Right lobe of liver (tissue), 6 donors: ENCODE measurements at regions not wholly inside any gene's neighbourhood (a gene's known extent, or its start where the extent isn't known, plus 50 kb on each side); places are given as distances from the start of the nearest gene placed in this dataset.
"Not testable (repeated sequence)": the region's sequence is repeated elsewhere in the genome, so short reads cannot be mapped to it uniquely, and the experiment has no call there.

ENCODE experiments used
- ATAC-seq, 4 donors: fragments of 200-7000 bp; cut with Tn5 transposase; one replicate each; pipeline ENCODE4 v1.9.1; 2020; ENCODE audit warnings: mild to moderate bottlenecking in 4 of 4, moderate library complexity in 4 of 4
- DNase-seq, 3 donors: peaks; one replicate each; pipeline ENCODE4 v3.0.0-alpha.2; 2020
- H3K27ac ChIP-seq, 3 donors: fragments of 200-600 bp; one replicate each; pipeline ENCODE4 v1.8.0; 2022
- H3K27me3 ChIP-seq, 2 donors: fragments of 200-600 bp; one replicate each; pipeline ENCODE4 v1.8.0; 2022
- H3K36me3 ChIP-seq, 4 donors: fragments of 200-600 bp; sonication (generic) in 1 of 4; one replicate each; pipeline versions ENCODE4 v1.5.1 to v1.8.0; 2017 to 2022; ENCODE audit warnings: control low read depth in 1 of 4
- H3K4me1 ChIP-seq, 4 donors: fragments of 200-600 bp; sonication (generic) in 1 of 4; one replicate each; pipeline versions ENCODE4 v1.5.1 to v1.8.0; 2017 to 2022; ENCODE audit warnings: control low read depth in 1 of 4
- H3K4me3 ChIP-seq, 3 donors: fragments of 200-600 bp; one replicate each; pipeline ENCODE4 v1.8.0; 2022
- H3K9me3 ChIP-seq, 4 donors: fragments of 200-600 bp; sonication (generic) in 1 of 4; one replicate each; pipeline versions ENCODE4 v1.5.1 to v1.8.0; 2017 to 2022; ENCODE audit warnings: control low read depth in 1 of 4
- CTCF ChIP-seq, 4 donors: fragments of 200-600 bp in 3 of 4; fragments of 450-650 bp in 1 of 4; IDR thresholded peaks; one replicate each; pipeline versions ENCODE4 v1.5.1 to v1.8.0; 2016 to 2022; ENCODE audit warnings: antibody characterized with exemption in 4 of 4, mild to moderate bottlenecking in 2 of 4
- POLR2A ChIP-seq: fragments of 450-650 bp; IDR thresholded peaks from one replicate; pipeline ENCODE4 v1.6.1; 2017; ENCODE audit warnings: antibody characterized with exemption, mild to moderate bottlenecking
- WGBS: methylation state at CpG from one replicate; pipeline ENCODE4 v1.1.6; 2018; ENCODE audit warnings: low coverage, low lambda C conversion rate; ENCODE audit not compliant: insufficient coverage; ENCODE audit errors: missing lambda C conversion rate; 5-methylcytosine and 5-hydroxymethylcytosine counted together
- intact Hi-C, 2 donors: fragments of 100-400 bp; cut with DNase I; formaldehyde crosslinking; loops; one replicate each; pipeline versions ENCODE4 v1.11.2 to v1.14.1; 2022
- donor health status: DM: no; HTN: yes; CAD: no.
- donor health status: DM: no; HTN: no; CAD: no.
- donor health status: DM: no; HTN: no; CAD: no.
- donor health status: DM: no; HTN: yes; CAD: no.
- donor health status: DM: no; HTN: yes; CAD: no.

- H3K4me1 ChIP-seq, result peaks cover 0 to 11% (median 0%) of the 10 kb centered on the region in 4 donors
- H3K9me3 ChIP-seq, result no peaks in the 10 kb centered on the region
- TF ChIP-seq POLR2A (no peak), CTCF (IDR thresholded peaks at IDR 0.05) (no peak)
- H3K27ac ChIP-seq, result no peak overlapping the region
- H3K27me3 ChIP-seq, result no peaks in the 10 kb centered on the region
- DNase-seq (no peak), ATAC-seq (peak in 1 of 4 donors; percentile 28)
- WGBS, result 94% methylated on average over 3 of the region's 15 CpGs
- no peaks in the 10 kb centered on the region for H3K36me3 ChIP-seq
- intact Hi-C loops, result no loop called here
- H3K4me3 ChIP-seq, result no peak overlapping the region
Observed at GRCh38 chr5:110872200-110872599, 133.4 kb downstream of the SLC25A46 start.

DNA sequence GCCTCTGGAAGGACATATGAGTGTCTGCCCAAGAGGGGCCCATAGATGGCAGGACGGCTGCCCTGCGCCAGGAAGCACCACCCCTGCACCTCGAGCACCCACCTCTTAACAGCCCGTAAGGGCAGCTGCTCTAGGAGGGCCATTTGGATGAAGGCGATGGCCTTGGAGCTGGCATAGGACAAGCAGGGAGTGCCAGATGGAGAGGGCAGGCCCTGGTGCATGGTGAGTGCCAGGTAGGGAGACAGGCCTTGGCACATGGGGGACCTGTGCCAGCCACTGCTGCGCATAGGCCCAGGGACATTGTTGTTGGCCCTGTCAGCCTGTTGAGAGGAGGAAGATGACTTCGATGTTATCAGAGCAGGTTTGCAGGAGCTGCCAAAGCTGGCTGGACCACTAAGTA is 134.2 kb downstream of the SLC25A46 start:
- H3K27me3 ChIP-seq, result no peaks in the 10 kb centered on the region
- no peak overlapping the region for H3K27ac ChIP-seq
- TF ChIP-seq POLR2A (no peak), CTCF (IDR thresholded peaks at IDR 0.05) (no peak)
- WGBS, result 100% methylated on average over 2 of the region's 7 CpGs
- H3K4me3 ChIP-seq, result no peak overlapping the region
- H3K9me3 ChIP-seq, result no peaks in the 10 kb centered on the region
- intact Hi-C loops, result no loop called here
- ATAC-seq (peak in 1 of 4 donors; percentile 13), DNase-seq (no peak)
- H3K36me3 ChIP-seq, result no peaks in the 10 kb centered on the region
- peaks cover 0 to 11% (median 0%) of the 10 kb centered on the region in 4 donors for H3K4me1 ChIP-seq

DNA sequence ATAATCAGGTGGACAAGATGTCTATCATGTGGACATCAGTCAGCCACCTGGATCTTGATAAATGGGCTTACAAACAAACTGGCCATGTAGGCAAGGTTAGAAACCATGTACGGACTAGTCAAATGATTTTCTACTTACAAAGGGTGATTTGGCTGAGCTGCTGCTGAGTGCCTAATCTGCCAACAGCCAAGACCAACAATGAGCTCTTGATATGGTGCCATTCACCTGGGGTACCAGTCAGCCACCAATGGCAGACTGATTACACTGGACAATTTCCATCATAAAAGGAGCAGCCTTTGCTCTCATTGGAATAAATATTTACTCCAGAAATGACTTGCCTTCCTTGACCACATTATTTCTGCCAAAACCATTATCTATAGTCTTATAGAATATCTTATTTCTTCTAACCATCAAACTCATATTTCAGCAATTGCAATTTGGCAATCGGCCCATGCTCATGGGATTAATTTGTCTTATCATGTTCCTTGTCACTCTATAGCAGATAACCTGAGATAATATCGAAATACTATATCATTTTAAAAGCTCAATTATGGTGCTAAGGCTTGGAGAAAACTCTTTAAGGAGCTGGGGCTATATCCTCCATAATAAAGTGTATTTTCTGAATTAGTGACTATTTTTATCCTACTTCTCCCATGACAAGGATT is 135.1 kb downstream of the SLC25A46 start:
- Histone ChIP-seq H3K4me3 (no peak overlapping the region), H3K4me1 (peaks cover 0 to 11% (median 0%) of the 10 kb centered on the region in 4 donors), H3K36me3 (no peaks in the 10 kb centered on the region), H3K27me3 (no peaks in the 10 kb centered on the region), H3K9me3 (no peaks in the 10 kb centered on the region), H3K27ac (no peak overlapping the region)
- 28% methylated on average over 3 of the region's 3 CpGs for WGBS
- DNase-seq, result peak in 1 of 3 donors; percentile 56
- no peak for TF ChIP-seq POLR2A
- TF ChIP-seq CTCF (IDR thresholded peaks at IDR 0.05), result no peak
- intact Hi-C loops, result no loop called here
- peak; percentile 66 to 92 (median 75) for ATAC-seq

- ATAC-seq, H3K4me3 ChIP-seq, H3K36me3 ChIP-seq, DNase-seq, intact Hi-C loops, H3K9me3 ChIP-seq, H3K27me3 ChIP-seq, H3K27ac ChIP-seq: not testable (repeated sequence)
- H3K4me1 ChIP-seq, result peaks cover 0 to 18% (median 0%) of the 10 kb centered on the region in 4 donors
Observed at GRCh38 chr5:110875115-110875514, 136.3 kb downstream of the SLC25A46 start.

DNA sequence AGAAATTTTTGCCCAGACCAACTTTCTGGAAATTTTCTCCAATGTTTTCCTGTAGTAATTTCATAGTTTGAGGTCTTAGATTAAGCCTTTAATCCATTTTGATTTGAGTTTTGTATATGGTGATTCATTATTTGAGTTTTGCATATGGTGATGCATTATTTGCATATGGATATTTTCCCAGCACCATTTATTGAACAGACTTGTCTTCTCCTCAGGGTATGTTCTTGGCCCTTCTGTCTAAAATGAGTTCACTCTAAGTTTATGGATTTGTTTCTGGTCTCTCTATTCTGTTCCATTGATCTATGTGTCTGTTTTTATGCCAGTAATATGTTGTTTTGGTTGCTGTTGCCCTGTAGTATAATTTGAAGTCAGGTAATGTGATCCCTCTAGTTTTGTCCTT is 139.3 kb downstream of the SLC25A46 start:
- H3K27me3 ChIP-seq, result no peaks in the 10 kb centered on the region
- H3K9me3 ChIP-seq, result no peaks in the 10 kb centered on the region
- TF ChIP-seq CTCF (IDR thresholded peaks at IDR 0.05) (no peak), POLR2A (no peak)
- intact Hi-C loops, result no loop called here
- H3K4me1 ChIP-seq, result peaks cover 0 to 18% (median 0%) of the 10 kb centered on the region in 4 donors
- H3K36me3 ChIP-seq, result no peaks in the 10 kb centered on the region
- no peak for DNase-seq
- no peak overlapping the region for H3K27ac ChIP-seq
- no peak for ATAC-seq
- no peak overlapping the region for H3K4me3 ChIP-seq
